H1 (cell line): ENCODE measurements at regions not wholly inside any gene's neighbourhood (a gene's known extent, or its start where the extent isn't known, plus 50 kb on each side); places are given as distances from the start of the nearest gene placed in this dataset.

Experiments
- ASH2L ChIP-seq: fragments of 200-600, 300-600 bp; sonication (generic); IDR thresholded peaks from one replicate; pipeline ENCODE4 v1.7.1; 2017; ENCODE audit warnings: low read length
- POLR2AphosphoS5 ChIP-seq: IDR thresholded peaks from 2 replicates; pipeline ENCODE4 v1.6.1; 2011; ENCODE audit warnings: low read depth, low read length
- RFX5 ChIP-seq: IDR thresholded peaks from 2 replicates; pipeline ENCODE4 v1.6.1; 2011; ENCODE audit warnings: low read depth, low read length, improper control_type of control experiment, borderline replicate concordance
- RNF2 ChIP-seq: fragments of 200-900, 300-1000 bp; sonication (generic); IDR thresholded peaks from 2 replicates; pipeline ENCODE4 v1.7.1; 2016; ENCODE audit warnings: borderline replicate concordance, low read depth, mild to moderate bottlenecking, antibody characterized with exemption, low read length; ENCODE audit not compliant: poor library complexity, severe bottlenecking; ENCODE audit errors: missing control alignments
- SRF ChIP-seq: IDR thresholded peaks from 2 replicates; pipeline ENCODE4 v1.6.1; 2011; ENCODE audit warnings: mild to moderate bottlenecking, low read depth, low read length, moderate library complexity
- ZNF274 ChIP-seq: IDR thresholded peaks from 2 replicates; pipeline ENCODE4 v1.7.0; 2012; ENCODE audit warnings: low read length, borderline replicate concordance; ENCODE audit errors: extremely low read depth
- TF ChIP-seq, protein P1 (sequence below): IDR thresholded peaks from 2 replicates; pipeline ENCODE4 v1.6.1; 2011; ENCODE audit warnings: low read depth, mild to moderate bottlenecking, low read length; ENCODE audit not compliant: insufficient read depth

DNA sequence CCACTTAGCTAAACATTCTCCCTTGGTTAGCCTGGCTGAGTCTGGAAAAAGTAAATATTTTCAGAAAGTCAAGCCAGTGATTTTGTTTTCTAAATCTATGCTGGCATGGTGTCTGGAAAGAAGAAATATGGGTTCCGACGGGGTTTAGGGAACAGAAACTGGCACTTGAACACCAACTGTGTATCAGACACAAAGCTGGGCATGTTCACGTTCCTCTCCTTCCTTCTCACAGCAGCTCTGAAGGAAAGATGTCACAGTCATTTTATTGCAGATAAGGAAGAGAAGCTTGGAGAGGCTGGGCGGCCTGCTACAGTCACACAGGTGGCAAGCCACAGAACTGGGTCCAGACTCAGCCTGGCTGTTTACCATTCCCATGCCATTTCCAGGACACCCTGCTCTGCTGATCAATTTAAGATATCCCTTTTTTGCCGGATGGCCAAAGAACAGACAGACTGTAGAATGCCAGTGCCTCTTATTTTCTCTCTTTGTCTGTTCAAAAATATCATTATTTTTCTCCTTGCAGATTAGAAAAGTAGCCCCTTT, 118.8 kb downstream of the HERPUD2 start:
- TF ChIP-seq ASH2L (no peak), POLR2AphosphoS5 (no peak), SRF (no peak), RFX5 (no peak), RNF2 (no peak), ZNF274 (no peak)
- TF ChIP-seq, protein P1, sequence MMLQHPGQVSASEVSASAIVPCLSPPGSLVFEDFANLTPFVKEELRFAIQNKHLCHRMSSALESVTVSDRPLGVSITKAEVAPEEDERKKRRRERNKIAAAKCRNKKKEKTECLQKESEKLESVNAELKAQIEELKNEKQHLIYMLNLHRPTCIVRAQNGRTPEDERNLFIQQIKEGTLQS, result no peak
